WTC11 (cell line): ENCODE measurements at regions not wholly inside any gene's neighbourhood (a gene's known extent, or its start where the extent isn't known, plus 50 kb on each side); places are given as distances from the start of the nearest gene placed in this dataset.
"Not testable (repeated sequence)": the region's sequence is repeated elsewhere in the genome, so short reads cannot be mapped to it uniquely, and the experiment has no call there.

Experiments
- ATF2 ChIP-seq: sonication (generic); formaldehyde crosslinking; IDR thresholded peaks from 2 replicates; pipeline ENCODE4 v1.8.1; 2022; ENCODE audit warnings: low read depth, missing genetic modification reagents, borderline replicate concordance
- ATF3 ChIP-seq: sonication (generic); formaldehyde crosslinking; conservative IDR thresholded peaks from 2 replicates; pipeline ENCODE4 v1.8.1; 2022; ENCODE audit warnings: mild to moderate bottlenecking, missing genetic modification reagents
- CTCF ChIP-seq: fragments of 200-600 bp; IDR thresholded peaks from 2 replicates; pipeline ENCODE4 v1.8.0; 2022; ENCODE audit warnings: antibody characterized with exemption
- E2F1 ChIP-seq: sonication (generic); formaldehyde crosslinking; IDR thresholded peaks from 2 replicates; pipeline ENCODE4 v1.8.0; 2022; ENCODE audit warnings: mild to moderate bottlenecking, missing genetic modification reagents
- ESRRA ChIP-seq: sonication (generic); formaldehyde crosslinking; IDR thresholded peaks from 2 replicates; pipeline ENCODE4 v1.8.1; 2022; ENCODE audit warnings: mild to moderate bottlenecking, missing genetic modification reagents, borderline replicate concordance
- NR1H2 ChIP-seq: sonication (generic); formaldehyde crosslinking; IDR thresholded peaks from 2 replicates; pipeline ENCODE4 v1.9.0; 2021; ENCODE audit warnings: mild to moderate bottlenecking, moderate library complexity, missing genetic modification reagents
- PRRX2 ChIP-seq: fragments of 250-450 bp; sonication (Bioruptor Pico); IDR thresholded peaks from 2 replicates; pipeline ENCODE4 v1.8.0; 2021; ENCODE audit warnings: mild to moderate bottlenecking
- SMAD4 ChIP-seq: sonication (generic); formaldehyde crosslinking; IDR thresholded peaks from 2 replicates; pipeline ENCODE4 v1.8.0; 2022; ENCODE audit warnings: mild to moderate bottlenecking, missing genetic modification reagents
- SP1 ChIP-seq: sonication (generic); formaldehyde crosslinking; conservative IDR thresholded peaks from 2 replicates; pipeline ENCODE4 v1.8.1; 2022; ENCODE audit warnings: missing genetic modification reagents
- TEAD4 ChIP-seq: sonication (generic); formaldehyde crosslinking; IDR thresholded peaks from 2 replicates; pipeline ENCODE4 v1.8.0; 2022; ENCODE audit warnings: mild to moderate bottlenecking, missing genetic modification reagents
- TP53 ChIP-seq: sonication (generic); formaldehyde crosslinking; IDR thresholded peaks from 2 replicates; pipeline ENCODE4 v1.8.1; 2023; ENCODE audit warnings: mild to moderate bottlenecking, missing genetic modification reagents
- ZBTB21 ChIP-seq: sonication (generic); formaldehyde crosslinking; IDR thresholded peaks from 2 replicates; pipeline ENCODE4 v1.8.1; 2023; ENCODE audit warnings: mild to moderate bottlenecking, missing genetic modification reagents, borderline replicate concordance

- TF ChIP-seq SP1 (CRISPR knock-in tag); CTCF; TP53; SMAD4; PRRX2 (CRISPR knock-in tag); ESRRA (CRISPR knock-in tag); ZBTB21 (CRISPR knock-in tag); ATF2; NR1H2 (CRISPR knock-in tag); TEAD4 (CRISPR knock-in tag); ATF3 (CRISPR knock-in tag); E2F1 (CRISPR knock-in tag): not testable (repeated sequence)
Observed at GRCh38 chr10:35973912-35974591, 332.0 kb upstream of the FZD8 start.
